NCI-H128 (cell line): ENCODE measurements at regions not wholly inside any gene's neighbourhood (a gene's known extent, or its start where the extent isn't known, plus 50 kb on each side); places are given as distances from the start of the nearest gene placed in this dataset.

ENCODE experiments used
- DNase-seq: peaks from one replicate; lab custom pipeline; 2025; ENCODE audit not compliant: unreplicated experiment; lab: John Stamatoyannopoulos, UW

- DNase-seq = no peak
Measured at GRCh38 chr6:163827143-163827542, 412.6 kb downstream of the QKI start.

- no peak for DNase-seq
Measured at GRCh38 chr6:163826629-163827028, 412.1 kb downstream of the QKI start.

- DNase-seq = no peak
Measured at GRCh38 chr6:163825033-163825432, 410.5 kb downstream of the QKI start.

DNA sequence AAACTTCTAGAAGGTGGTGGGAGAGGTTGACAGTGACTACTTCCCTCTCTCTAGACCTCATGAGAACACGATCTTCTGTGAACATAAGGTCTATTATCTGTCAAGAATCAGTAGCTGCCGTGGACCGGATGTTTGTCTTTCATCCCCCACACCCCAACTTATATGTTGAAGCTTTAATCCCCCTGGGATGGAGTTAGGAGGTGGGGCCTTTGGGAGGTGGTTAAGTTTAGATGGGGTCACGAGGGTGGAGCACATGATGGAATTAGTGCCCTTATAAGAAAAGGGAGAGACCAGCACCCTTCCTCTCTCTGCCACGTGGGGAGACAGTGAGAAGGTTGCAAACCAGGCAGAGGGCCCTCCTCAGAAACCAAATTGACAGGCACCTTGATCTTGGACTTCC, 409.1 kb downstream of the QKI start:
- no peak for DNase-seq

GRCh38 chr6:163820745-163821458, 406.4 kb downstream of the QKI start:
- DNase-seq = no peak

DNA sequence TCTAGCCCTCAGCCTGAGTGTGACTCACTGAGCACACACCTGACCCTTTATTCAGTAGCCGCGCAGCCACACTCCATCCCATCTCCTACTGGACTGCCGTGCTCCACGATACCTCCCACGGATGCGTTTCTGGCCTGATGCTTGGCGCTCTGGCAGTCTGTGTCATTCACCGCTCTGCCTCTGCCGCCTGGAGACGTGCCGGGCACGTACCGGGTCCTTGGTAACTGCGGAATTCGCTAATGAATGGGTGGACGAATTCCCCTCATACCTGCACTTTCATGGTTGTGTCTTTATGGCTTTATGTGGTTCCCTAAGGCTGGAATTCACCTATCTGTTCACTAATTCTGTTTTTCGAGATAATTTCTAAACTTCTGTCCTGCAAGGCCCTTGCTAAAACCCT, 405.7 kb downstream of the QKI start:
- no peak for DNase-seq

DNA sequence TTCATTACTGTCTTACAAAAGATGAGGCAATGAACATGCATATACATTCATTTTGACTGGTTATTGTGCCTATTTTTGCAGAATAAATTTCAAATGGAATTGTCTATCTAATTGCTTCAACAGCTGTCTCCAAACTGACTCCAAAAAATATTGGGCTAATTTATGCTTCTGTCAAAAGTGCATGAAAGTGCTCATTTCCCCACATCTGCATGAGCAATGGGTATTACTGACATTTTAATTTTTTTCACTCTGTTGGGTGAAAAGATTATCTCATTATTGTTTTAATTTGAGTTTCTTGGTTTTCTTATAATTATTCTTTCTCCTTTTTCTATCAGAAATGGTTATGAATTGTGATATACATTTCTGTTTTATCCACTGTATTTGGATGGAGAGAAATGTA, 404.2 kb downstream of the QKI start:
- DNase-seq = no peak

DNA sequence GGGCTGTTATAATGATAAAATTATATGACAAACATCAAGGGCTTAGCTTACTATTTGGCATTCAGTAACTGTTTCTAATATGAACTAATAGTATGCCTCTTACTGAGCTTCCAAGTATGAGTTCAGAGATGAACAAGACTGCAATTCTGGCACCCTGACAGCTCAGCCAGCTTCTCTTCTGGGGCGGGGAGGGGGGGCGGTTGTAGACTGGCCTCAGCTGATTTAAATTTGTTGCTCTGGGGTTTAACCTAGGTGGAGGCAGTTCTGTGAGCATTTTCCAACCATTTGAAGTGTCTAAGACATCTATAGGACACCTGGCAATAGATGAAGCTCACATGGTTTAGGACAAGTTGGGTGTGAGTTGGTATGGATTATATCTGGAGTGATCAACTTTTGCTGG, 401.9 kb downstream of the QKI start:
- DNase-seq = no peak

- DNase-seq = no peak
Measured at GRCh38 chr6:163815796-163816195, 401.3 kb downstream of the QKI start.

DNA sequence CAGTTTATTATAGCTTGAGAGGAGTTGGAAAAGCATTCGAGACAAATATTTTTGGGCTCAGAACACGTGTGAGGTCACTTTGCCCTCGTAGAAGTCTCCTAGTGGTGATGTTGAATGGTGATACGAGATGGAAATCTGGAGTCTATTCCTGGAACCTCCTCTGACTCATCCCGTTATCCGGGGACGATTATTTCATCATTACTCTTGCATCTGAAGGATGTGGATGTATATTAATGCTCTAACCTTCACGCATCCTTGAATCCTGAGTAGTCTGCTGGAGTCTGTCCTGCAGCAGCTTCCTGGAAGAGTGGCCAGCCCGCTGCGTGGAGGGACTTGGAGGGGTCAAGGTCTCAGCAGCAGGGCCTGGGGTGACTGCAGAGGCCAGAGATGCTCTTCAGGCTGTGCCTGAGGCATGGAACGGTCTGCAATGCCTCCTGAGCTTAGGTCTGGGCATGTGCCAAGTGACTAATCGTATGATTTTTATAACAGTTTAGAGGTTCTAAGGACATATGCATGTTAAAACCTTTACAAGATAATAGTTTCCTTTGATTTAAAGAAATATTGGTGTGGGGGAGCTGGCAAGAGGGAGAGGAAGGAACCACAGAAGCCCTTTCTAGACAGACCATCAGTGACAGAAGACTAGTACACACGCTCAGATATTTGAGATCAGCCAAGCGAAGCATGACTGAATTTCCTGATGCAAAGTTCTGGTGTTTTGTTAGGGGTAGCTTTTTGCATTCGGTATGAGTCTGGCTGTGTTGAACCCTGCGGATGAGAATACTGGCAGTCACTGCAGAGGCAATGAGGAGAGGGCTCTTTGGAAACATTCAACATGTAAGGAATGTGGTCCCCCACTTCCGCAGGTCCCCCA, 400.2 kb downstream of the QKI start:
- DNase-seq = no peak

DNA sequence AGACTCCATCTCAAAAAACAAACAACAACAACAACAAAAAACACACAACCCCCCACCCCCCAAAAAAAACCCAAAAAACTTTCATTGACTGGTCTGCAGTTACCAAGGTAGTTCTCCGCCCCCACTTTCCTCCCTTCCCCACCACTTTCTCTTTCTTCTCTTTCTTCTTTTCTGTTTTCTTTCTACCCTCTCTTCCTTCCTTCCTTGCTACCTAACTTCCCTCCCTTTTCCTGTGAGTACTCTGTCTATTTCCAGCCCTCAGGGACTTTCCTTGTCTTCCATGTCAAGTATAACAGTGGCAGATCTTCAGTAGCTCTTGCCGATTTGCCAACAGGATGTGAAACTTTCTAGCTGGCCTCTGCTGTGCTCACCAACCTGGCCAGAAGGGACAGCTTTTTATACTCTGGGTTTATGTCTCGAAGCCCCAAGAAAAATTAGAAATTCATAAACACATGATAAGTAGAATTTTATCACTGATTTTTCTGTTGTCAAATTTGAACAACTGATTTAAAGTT, 399.5 kb downstream of the QKI start:
- DNase-seq = no peak

GRCh38 chr6:163811317-163811716, 396.8 kb downstream of the QKI start:
- DNase-seq = no peak

- DNase-seq = no peak
Measured at GRCh38 chr6:163809364-163809763, 394.8 kb downstream of the QKI start.

GRCh38 chr6:163808871-163809270, 394.4 kb downstream of the QKI start:
- no peak for DNase-seq

DNA sequence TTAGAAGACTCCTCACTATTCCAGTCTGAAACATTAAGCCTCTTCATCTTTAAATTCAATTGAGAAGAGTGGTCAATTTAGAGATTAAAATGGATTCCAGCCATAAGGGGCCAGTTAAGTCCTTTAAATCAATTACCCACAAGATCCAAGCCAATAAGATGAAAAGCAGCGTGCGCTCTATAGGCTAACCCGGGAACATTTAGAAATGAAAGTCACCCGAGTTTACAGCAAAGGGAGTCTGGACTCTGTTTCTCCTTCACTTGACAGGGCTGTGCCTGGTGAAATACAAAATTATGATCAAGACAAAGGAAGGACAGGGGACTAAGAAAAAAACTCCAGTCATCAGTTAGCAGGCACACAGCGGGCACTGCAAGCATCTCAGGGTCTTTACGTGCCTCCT, 393.7 kb downstream of the QKI start:
- DNase-seq = no peak

DNA sequence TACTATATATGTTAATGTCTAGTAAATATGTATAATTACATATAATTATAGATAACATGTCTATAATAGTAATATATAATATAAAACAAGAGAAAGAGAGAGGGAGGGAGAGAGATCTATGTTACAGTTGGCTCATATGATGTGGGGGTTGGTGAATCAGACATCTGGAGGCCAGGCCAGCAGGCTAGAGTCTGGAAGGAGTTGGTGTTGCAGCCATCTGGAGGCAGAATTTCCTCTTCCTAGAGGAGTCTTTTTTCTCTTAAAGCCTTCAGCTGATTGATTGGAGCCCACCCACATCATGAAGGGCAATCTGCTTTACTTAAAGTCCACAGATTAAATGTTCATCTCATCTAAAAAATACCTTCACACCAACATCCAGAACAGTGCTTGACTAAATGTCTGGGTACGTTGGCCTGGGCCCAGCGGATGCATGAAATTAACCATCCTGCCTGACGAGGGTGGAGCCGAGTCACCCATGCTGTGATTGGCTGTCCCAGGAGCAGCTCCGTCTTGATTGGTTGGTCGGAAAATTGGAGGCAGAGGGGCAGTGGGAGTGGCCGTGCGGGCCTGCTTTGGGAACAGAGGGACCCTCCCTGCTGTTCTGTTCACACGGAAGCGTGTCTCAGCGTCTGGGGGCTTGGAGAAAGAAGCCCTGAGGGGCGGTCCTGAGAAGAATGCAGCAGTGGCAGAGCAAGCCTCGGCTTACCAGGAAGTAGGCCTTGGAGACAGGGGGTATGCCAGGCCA, 392.4 kb downstream of the QKI start:
- no peak for DNase-seq

DNA sequence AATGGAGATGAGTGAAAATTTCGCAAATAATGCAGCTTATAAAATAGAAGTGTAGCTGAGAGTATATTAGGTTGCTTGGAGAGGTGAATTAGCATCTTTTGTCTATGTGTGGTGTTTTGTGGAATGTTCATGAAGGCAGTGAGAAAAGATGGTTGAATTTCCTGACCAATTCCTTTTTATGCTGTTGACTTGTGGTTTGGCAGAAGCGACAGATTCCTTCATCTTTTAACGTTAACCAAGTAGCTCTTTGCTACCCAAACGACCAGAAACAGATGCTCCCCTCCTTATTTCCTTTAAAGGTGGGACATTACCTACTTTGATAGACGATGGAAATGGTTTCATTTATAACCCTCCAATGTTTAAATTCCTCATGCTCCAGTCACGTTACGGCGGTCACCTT, 390.5 kb downstream of the QKI start:
- no peak for DNase-seq

DNA sequence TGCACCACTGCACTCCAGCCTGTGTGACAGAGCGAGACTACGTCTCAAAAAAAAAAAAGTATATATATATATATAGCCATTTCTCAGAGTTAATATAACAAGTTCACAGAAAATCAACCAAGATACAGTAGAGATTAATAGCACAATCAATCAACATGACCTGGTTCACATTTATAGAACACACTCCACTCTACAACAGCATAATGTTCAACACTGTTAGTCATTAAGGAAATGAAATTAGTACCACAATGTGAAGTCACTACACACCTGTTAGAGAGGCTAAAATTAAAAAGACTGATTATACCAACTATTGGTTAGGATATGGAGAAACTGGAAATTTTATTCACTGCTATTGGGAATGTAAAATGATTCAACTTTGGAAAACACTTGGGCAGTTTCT, 387.7 kb downstream of the QKI start:
- DNase-seq = no peak

DNA sequence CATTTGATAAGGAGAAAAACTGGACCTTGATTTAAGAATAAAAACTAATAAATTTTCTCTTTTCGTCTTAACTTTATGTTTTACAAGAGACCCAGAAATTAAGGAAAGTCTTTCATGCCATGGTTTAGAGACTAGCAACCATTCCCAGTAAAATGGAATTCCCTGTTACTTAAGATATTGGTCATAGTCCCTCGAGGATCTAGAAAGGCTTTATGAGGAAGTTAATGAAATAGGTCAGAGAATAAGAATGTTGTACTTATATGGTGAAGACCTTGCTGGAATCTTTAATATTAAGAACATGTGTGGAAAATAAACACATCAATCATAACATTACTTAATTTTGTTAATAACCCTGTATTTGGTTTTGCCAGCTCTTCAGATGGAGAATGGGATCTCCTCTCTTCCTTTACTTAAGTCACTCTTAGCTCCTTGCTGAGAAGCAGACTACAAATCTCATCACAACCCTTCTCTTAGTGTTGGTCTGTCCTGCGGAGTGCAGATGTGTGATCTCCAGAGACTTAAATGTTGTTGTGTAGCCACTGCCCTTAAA, 382.9 kb downstream of the QKI start:
- DNase-seq = no peak

- DNase-seq = no peak
Measured at GRCh38 chr6:163793011-163793983, 378.8 kb downstream of the QKI start.
